Effector CD4-positive, alpha-beta T cell (primary cell): ENCODE measurements at regions not wholly inside any gene's neighbourhood (a gene's known extent, or its start where the extent isn't known, plus 50 kb on each side); places are given as distances from the start of the nearest gene placed in this dataset.
"Not testable (repeated sequence)": the region's sequence is repeated elsewhere in the genome, so short reads cannot be mapped to it uniquely, and the experiment has no call there.

ENCODE experiments used
- DNase-seq: peaks from one replicate; pipeline ENCODE4 v3.0.0-alpha.2; 2020

- DNase-seq: no peak
Measured at GRCh38 chr1:143691971-143692529, 279.7 kb downstream of the FAM72C start.

DNA sequence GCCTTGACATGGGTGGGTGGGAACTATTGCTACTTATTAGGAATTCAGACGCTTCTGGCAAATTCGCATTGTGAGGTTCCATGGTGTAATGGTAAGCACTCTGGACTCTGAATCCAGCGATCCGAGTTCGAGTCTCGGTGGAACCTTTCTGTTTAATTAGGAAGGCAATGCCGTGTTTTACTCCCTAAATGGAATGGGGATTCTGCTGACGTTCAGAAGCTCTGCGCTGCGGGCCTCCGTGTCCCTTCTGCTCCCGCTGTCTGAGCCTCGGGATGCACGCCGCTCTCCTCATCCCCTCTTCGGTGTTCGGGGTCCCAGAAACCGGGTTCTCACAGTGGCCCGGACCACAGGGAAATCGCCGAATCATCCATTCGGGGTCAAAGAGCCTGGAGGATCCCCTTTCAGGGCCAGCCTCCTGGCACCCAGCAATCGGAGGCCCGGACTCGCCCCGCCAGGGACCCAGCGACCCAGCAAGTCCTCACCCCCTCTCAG lies 280.3 kb downstream of the FAM72C start:
- DNase-seq: no peak

- no peak for DNase-seq
Measured at GRCh38 chr1:143689781-143690180, 282.0 kb downstream of the FAM72C start.

GRCh38 chr1:143680304-143680703 lies 291.5 kb downstream of the FAM72C start:
- no peak for DNase-seq

DNA sequence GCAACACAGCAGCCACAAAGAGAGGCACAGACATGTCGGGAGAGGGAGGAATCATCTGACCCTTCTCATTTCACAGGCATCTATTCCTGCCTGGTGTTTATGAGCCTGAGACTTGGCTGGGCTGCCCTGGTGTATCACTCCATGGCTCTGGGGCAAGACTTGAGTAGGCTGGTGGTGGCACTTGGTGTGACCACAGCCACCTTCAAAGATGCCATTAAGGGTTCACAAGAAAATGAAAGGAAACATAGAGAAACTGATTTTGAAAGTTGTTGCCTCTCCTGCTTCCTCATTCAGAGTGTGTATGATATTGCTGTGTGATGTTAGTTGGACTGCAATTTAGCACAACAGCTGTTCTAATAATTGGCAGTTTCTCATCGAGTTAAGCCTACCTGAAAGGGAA lies 298.8 kb downstream of the FAM72C start:
- DNase-seq: no peak

DNA sequence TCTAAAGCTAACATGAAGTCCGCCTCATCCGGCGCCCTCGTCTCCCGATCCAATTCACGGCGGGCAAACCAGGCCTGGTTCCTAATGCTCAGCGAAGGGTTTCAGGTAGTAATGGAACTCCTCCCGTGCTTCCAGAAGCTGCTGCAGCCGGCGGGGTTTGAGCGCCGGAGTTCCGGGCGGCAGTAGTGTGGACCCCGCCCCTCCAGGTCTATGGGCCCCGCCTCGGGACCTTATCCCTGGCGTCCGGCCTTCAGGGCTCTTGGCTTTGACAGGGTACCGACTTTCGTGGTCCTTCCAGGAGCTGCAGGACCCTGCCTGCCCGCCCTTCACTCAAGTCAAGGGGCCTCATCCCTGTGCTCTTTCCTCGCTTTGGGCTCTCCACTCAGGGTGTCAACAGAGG lies 304.1 kb downstream of the FAM72C start:
- no peak for DNase-seq

DNA sequence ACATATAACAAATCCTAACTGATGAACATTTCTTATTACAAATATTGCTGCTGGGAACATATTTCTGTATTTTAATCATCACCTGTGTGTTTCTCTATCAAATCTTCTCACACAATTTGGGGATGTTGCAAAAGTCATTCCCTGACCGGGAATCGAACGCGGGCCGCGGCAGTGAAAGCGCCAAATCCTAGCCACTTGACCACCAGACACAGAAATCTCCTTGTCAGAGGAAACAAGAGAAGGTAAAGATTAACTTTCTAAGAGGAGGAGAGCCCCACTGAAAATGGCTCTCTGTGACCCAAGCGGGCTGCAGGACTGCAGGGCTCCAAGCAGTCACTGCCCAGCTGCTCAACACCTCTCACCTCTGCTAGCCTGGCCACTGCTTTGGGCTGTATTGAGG lies 304.9 kb downstream of the FAM72C start:
- DNase-seq: no peak

DNA sequence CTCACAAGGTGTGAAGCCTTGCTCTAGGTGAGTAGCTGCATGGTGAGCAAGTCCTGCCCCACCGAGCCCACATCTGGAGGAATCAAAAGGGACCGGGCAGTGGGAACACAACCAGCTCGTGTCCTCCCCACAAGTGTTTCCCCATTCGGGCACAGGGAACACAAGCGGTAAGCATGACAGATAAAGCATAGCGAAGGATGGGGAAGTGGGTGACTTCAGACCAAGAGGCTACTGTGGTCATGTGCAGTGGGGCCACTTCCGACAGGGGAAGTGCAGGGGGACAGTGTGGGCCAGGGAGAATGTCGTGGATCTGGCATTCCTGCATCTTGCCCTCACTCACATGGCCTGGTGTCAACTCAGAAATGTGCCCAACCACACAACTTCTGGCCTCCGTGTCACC lies 306.2 kb downstream of the FAM72C start:
- DNase-seq: no peak

GRCh38 chr1:143663056-143663455 lies 308.7 kb downstream of the FAM72C start:
- not testable (repeated sequence) for DNase-seq

- DNase-seq: no peak
Measured at GRCh38 chr1:143661418-143662101, 310.2 kb downstream of the FAM72C start.

GRCh38 chr1:143660354-143660941 lies 311.3 kb downstream of the FAM72C start:
- DNase-seq: no peak

GRCh38 chr1:143653429-143653802 lies 318.4 kb downstream of the FAM72C start:
- DNase-seq: no peak

DNA sequence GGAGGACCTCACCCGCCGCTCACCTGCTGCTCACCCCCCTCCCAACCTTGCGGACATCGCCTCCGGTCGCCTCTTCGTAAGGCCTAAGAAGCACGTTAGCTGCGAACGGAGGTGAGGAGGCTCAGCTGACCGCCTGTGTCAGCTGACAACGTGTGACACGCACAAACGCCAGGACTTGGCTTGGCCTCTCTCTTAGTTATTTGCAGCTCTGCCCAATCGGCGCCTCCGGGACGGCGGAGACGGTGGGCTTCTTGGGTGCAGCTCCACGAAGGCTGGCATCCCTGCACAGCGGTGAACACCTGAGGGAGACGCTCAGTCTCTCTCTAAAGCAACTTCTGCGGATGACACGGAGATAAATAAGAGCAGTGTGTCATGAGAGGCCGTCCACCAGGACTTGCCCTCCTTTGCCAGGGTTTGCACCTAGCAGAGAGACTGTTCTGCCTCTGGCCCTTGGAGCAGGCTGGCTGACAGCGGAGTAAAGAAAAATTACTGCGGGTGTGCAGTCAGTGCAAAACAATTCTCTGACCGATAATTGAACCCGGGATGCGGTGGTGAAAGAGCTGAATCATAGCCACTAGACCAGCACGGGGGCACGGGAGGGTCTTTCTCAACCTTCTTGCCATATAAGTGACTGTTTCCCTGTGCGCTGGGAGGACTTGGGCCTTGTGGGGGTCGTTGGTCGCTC lies 318.9 kb downstream of the FAM72C start:
- no peak for DNase-seq

DNA sequence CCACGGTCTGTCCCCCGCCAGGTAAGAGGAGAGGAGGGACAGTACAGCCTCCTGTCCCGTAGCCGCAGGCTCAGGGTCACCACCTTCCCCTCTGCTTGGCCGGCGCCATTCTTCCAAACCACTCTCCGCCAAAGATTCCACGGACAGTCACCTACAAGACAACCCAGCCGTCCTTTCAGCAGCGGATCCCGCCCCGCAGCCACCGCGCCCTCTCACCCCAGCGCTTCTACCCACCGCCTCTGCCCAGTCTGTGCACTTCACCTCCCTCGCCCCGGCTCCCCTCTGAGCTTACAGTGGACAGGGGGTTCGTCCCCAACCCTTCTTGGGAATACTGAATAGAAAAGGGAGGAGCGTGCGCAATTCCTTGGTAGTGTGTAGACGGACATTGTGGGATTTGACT lies 319.6 kb downstream of the FAM72C start:
- no peak for DNase-seq

- no peak for DNase-seq
Measured at GRCh38 chr1:143651350-143651992, 320.3 kb downstream of the FAM72C start.

- DNase-seq: not testable (repeated sequence)
Measured at GRCh38 chr1:143644035-143644434, 327.8 kb downstream of the FAM72C start.

GRCh38 chr1:143643148-143643885 lies 328.5 kb downstream of the FAM72C start:
- no peak for DNase-seq

- no peak for DNase-seq
Measured at GRCh38 chr1:143625886-143626285, 345.9 kb downstream of the FAM72C start.

DNA sequence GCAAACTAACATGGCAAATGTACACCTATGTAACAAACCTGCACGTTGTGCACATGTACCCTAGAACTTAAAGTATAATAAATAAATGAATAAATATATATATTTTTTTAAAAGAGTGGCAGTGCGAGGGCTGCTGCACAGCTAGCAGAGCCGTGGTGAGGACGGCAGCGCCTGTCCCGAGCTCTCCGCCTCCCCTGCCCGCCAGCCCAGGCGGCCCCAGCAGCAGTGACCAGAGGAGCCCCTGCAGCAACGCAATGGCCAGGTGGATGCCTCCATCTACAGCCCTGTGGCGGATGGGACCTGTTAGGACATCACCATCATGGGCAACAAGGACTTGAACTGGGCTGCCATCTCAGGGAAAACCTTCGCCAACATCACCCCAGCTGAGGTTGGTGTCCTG lies 351.9 kb downstream of the FAM72C start:
- no peak for DNase-seq

DNA sequence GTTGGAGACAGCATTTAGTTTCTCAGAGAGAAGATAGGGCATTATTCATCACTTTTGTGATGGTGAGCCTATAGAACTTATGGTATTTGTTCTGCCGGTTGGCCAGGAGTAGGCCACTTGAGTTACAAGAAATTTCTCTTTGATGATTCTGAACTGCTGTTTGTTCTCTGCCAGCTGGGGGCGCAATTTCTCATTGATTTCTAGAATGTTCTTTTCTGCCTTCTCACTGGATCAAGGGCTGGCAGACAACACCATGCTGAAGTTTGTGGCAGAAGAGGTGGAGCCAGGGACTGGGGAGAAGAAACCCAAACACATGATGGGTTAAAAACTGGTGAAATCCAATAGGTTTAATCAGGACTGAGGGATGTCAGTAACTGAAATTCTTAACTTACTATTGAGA lies 360.6 kb downstream of the FAM72C start:
- DNase-seq: no peak

DNA sequence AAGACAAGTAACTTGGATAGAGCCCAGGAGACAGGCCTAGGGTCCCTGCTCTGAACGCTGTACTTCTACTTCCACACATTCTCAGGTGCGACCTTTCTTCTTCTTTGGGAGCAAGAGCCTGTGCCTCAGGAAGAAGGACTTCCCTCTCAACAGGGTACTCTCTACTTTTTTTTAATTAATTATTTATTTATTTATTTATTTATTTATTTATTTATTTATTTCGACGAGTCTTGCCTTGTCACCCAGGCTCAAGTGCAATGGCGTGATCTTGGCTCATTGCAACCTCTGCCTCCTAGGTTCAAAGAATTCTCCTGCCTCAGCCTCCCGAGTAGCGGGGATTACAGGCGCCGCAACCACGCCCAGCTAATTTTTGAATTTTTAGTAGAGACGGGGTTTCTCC lies 361.6 kb downstream of the FAM72C start:
- no peak for DNase-seq

DNA sequence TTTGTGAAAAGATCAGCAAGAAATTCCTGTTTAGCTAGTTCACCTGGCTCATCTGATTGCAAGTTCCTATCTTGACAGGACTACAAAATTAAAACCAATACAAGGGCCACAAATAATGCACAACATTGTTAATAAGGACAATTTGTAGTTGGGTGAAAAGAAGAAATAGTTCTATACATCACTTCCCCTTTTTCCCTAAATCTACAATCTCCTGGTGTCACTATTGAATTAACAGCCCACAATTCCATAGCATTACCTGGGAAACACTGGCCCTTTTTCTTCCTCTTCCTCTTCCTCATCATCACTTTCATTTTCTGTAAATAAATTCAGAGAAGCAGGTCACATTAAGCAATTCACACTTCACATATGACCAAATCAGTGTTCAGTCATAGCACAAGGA lies 366.9 kb downstream of the FAM72C start:
- no peak for DNase-seq

DNA sequence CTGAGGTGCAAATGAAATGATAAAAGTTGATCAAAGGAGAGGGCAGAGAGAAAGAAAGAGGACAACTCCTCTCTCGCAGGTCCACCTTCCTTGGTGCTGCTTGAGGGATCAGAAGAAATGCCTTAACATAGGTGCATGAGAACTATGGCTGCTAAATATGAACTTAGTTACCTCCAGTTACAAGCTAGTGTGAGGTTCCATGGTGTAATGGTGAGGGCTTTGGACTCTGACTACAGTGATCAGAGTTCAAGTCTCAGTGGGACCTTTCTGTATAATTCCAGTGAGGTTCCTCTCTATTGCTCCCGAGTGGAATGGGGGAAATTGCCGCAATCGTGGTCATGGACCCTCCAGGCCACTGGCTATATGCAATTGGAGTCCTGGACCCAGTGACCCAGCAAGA lies 387.3 kb downstream of the FAM72C start:
- no peak for DNase-seq
